A204.1 (cell line): ENCODE measurements at regions not wholly inside any gene's neighbourhood (a gene's known extent, or its start where the extent isn't known, plus 50 kb on each side); places are given as distances from the start of the nearest gene placed in this dataset.

Source experiments
- FAIRE-seq: peaks from 2 replicates; lab custom pipeline; 2012; peaks lifted over from hg19 to GRCh38; lab: Jason Lieb, UNC

GRCh38 chr10:3294919-3295581, 122.5 kb upstream of the PITRM1 start:
- FAIRE-seq = no peak

DNA sequence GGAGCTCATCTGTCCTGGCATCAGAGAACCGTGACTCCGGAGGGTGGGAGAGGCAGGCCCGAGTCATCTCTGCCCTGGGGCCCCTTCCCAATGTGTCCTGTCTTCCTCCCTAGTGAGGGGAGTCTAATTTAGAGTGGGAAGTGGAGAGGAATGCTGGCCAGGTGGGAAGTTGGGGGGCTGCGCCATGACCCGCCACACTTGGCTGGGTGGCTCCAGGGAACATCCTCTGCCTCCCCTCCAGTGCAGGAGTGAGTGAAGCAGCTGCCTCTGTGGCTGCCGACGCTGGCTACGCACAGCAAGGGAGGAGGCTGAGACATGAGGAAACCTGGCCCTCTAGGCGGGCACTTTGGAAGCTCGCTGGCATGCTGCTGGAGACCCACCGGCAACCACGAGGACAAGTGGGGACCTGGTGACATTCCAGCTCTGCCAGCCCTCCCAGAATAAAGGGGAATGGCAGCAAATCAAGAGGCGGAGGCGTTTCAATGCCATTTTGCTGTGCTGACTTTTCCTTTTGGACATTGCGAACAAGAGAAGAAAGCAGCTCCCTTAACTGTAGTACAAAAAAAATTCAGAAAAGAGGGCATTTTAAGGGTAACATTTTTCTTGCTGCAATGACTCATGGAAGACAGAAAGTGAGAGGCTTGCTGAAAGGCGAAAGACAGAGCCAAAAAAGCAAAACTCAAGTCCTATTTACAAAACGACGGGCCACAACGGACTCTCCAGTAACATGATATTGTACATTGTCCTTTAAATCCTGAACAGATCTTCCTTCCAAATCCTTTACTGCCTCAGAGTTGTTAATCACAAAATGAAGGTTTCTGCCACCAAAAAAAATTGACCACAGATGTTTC, 121.2 kb upstream of the PITRM1 start:
- FAIRE-seq = no peak

DNA sequence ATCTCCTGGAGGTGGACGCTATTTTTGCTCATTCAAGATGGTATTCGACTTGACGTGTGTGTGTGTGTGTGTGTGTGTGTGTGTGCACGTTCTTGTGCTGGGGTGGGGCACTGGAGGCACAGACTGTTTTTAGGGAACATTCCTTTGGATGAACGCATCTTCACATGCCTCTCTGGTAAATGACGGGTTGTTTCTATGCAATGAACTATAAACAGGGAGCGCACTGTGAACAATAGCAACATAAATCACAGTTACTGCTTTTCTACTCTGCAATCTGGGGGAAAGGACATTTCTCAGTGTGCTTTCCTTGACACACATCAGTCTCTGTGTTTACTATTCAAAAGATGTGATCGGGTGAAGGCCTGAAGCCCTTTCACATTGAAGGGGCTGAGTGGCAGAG, 120.1 kb upstream of the PITRM1 start:
- no peak for FAIRE-seq

GRCh38 chr10:3290550-3290949, 118.0 kb upstream of the PITRM1 start:
- no peak for FAIRE-seq

- FAIRE-seq = no peak
Observed at GRCh38 chr10:3287572-3288445, 115.2 kb upstream of the PITRM1 start.

GRCh38 chr10:3282674-3283017, 110.1 kb upstream of the PITRM1 start:
- FAIRE-seq = no peak

DNA sequence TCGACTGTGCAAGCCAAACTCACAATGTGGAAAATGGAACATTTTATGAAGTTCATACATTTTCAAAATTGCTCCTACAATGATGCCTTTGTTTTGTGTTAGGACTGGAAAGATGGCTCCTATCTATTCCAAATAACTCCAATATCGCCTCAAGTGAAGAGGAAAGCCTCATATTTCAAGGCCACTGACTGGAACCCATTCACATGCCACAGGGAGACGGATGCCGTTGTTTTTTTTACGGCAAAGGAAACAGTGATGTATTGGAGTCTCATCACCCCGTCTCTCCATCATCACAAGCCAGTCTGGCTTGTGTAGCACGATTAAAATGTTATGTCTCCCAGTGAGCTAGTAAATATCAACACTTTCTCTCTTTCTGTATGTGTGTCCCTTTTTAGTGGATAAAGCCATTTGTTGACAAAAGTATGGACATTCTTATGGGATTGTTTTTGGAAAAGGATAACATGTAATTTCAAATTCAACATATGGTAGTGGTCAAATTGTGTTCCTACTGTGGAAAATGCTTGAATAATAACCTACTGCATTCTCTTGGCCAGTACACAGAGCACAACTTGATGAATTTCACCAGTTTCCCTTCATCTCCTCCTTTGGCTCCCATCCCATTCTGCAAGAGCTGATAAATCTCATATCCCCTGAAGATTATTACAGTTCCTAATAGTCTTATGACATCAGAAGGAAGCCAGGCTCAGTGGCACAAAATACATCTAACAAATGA, 109.5 kb upstream of the PITRM1 start:
- no peak for FAIRE-seq

GRCh38 chr10:3278771-3279170, 106.2 kb upstream of the PITRM1 start:
- FAIRE-seq = no peak

DNA sequence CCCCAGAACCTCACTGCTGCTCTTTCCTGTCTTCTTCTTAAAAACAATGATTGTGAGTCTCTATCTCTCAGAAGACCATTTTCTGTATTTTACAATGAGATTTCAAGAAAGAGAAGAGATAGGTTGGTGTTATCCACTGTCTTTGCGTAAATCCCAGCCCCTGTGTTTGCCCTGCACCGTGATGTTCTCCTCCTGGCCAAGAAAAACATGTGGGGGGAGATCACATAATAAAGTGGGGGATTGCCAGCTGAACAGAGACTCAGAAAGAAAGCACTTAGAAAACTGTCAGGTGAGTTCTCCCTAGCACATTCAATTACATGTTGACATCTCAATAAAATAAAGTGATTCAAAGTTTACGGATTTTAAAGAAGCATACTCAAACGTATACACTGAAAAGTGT, 105.0 kb upstream of the PITRM1 start:
- FAIRE-seq = no peak

DNA sequence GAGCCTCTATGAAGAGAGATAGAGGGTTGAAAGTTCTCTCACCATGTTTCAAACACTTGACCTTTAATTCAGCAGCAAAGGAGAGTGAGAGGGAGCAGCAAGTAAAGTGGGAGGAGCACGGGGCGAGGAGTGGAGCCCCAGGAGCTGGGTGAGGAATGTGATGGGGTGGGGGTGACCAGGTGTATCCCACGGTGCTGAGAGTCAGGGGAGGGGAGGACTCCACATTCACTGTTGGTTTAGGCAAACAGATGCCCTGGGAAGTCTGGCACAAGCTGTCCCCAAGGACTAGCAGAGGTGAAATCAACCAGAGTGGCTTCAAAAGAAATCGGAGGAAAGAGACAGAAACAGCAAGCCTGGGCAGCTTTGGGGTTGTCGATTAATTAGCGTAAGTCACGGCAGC, 101.8 kb upstream of the PITRM1 start:
- FAIRE-seq = no peak

DNA sequence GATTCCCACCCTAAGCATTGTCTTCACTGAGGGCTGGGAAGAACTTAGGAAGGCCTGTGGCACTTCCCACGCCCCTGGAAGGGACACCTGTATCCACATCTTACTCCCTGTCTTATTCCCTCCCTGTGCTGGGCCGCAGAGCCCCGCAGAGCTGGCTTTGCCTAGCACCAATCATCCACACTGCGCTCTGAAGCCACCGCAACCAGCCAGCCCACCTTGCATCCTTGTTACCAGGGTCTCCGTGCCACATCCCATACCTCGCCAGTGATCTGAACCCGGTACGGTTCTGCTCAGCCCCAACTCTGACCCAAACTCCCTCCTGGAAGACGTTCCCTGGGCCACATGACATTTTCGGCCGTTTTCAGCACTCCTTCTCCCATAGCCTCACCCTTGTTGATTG, 101.4 kb upstream of the PITRM1 start:
- no peak for FAIRE-seq

GRCh38 chr10:3272300-3272699, 99.7 kb upstream of the PITRM1 start:
- FAIRE-seq = no peak

DNA sequence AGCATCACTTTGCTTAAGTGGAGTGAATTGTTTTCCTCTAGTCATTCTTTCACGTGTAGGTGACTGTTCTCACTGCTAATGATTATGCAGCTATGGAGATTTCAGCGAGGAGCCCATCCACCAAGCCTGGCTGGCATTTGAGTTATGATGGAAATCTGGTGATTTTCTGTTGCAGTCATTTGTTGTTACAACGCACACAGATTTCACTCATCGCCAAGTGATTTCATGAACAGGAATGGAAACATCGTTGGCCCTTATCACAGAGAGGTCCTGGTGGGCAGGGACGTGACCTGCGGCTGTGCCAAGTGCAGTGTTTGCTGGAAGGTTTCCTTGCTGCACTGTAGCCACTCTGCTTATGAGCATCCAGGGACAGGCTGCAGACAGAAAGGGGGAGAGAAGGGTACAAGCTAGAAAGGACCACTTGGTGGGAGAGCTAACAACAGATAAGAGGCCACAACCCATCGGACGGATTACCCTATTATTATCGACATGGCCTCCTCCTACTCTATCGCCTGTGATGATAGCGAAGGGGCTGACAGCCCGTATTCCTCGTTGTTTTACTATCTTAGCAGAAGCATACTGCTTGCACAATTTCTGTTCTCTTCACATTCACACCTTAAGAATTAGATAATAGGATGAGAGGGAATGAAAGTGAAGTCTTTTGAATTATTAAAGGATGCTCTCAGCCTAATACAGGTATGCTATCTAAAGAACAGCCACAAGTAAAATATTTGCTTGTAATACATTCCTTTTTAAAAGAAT, 99.0 kb upstream of the PITRM1 start:
- FAIRE-seq = no peak

DNA sequence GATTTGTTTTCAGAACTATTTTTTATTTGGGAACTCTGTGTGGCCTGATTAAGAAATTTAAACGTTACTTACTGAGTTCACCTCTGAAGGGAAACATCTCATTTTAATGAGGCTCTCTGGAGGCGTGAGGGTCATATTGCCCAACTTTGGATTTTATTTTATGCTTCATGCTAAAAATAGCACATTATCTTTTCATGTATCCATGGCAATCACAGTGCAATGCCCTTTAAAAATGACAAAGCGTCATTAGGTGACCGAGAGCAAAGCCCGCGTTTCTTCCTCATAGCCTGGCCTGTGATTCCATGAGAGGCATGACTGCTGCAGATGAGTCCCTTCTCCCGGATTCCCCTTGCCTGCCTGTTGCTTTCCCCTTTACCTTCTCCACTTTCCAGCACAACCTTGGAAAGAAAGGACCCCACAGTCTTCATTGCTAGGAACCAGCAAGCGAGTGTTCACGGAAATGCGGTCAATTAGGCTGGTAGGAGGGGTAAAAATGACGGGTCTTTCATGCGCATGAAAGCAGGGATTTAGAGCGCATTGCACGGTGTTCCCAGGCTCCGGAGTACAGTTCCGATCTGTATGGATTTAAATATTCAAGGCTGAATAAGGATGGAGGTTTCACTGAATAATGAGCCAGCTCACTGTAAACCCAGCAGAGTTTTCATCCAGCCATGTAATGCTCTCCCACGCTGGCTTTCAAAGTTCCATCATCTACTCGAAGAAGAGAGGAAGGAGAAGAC, 98.2 kb upstream of the PITRM1 start:
- FAIRE-seq = no peak

- no peak for FAIRE-seq
Observed at GRCh38 chr10:3268025-3268424, 95.4 kb upstream of the PITRM1 start.

DNA sequence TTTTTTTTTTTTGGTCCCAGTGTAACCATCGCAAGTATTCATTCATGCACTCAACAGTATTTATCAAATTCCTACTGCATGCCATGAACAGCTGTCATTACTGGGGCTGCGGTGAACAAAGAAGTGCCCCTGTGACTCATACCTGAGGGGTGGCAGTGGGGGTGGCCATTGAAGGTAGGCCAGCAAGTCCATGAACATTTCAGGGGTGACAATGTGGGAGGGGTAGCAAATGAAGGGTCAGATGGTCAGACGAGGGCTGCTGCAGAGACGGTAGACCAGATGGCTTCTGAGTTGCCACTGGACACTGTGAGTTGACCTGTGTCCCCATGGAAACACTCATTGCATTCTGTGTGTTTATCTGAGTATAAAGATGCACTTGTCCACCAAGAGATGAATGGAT, 92.5 kb upstream of the PITRM1 start:
- no peak for FAIRE-seq

DNA sequence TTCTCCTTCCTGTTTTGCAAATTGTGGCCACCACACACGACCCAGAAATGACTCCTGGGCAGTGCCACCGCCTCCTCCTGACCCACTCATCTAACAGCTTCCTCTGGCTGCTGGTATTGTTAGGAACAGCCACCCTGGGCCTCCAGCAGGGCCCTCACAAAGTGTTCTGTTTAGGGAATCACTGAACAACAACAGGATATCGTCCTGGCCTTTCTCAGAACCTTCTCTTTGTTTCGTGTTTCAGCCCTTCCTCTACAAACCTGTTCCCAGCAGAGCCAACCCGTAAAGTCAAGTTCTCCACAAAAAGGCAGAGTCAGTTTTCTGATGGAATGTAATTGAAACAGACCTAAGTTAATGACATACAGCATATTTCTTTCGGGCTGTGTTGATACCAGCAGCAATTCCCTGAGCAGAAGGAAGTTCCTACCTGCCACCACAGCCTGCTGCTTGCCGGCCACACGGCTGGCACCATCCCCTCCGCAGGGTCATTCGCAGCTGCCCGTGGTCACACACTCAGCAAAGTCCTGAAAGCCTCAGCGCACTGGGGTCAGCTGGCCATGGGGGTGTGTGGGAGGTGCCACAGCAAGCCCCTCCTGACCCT, 91.7 kb upstream of the PITRM1 start:
- no peak for FAIRE-seq

DNA sequence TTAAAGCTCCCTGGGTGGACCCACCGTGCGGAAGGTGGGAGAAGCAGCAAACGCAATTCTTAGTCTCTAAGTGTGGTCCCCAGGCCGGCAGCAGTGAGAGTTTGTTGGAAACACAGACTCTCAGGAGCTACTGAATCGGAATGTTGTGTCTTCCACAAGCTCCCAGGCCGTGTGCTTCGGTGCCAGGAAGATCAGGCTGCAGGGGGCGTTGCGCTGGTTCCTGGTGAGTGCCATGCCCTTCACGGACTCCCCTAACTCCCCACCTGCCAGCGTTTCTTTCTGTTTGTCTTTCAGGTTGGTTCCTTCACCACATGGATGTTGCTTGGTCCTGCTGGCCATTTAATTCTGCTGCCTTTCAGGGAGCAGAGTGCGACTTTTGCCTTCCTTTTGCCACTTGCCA, 91.2 kb upstream of the PITRM1 start:
- FAIRE-seq = no peak

DNA sequence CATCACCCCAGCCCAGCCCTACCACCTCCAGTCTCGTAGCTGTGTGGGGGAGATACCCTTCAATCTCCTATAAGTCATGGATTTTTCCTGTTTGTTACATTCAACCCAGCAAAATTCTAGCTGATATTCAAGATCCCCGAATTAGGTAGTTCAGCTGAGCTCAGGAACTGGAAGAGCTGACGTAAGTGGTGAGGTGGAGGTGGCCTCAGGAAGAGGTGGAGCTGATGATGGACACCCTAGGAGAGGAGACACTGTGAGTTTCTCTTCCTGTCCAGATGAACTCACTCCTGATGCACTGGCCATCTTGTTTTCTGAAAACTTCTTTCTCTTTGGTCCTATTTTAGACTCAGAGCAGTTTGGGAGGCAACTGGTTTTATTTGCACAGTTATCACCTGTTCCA, 90.5 kb upstream of the PITRM1 start:
- FAIRE-seq = no peak

GRCh38 chr10:3261921-3262320, 89.3 kb upstream of the PITRM1 start:
- no peak for FAIRE-seq
